H9 (cell line): ENCODE measurements at regions not wholly inside any gene's neighbourhood (a gene's known extent, or its start where the extent isn't known, plus 50 kb on each side); places are given as distances from the start of the nearest gene placed in this dataset.

Source experiments
- DNase-seq: peaks from one replicate; pipeline ENCODE4 v3.0.0-alpha.2; 2017
- H2AFZ ChIP-seq: one replicate; pipeline ENCODE4 v1.6.1; 2013; ENCODE audit warnings: mild to moderate bottlenecking, low read length, control low read depth, moderate library complexity
- H2AK5ac ChIP-seq: 2 replicates; pipeline ENCODE4 v1.6.1; 2013; ENCODE audit warnings: low read length, control low read depth, mixed read lengths; ENCODE audit not compliant: insufficient read length
- H2BK120ac ChIP-seq: one replicate; pipeline ENCODE4 v1.6.1; 2013; ENCODE audit warnings: low read depth, mild to moderate bottlenecking, low read length, control low read depth, inconsistent platforms; ENCODE audit not compliant: poor library complexity, severe bottlenecking
- H2BK12ac ChIP-seq: 2 replicates; pipeline ENCODE4 v1.6.1; 2013; ENCODE audit warnings: low read length, control low read depth, mixed read lengths, low read depth; ENCODE audit not compliant: insufficient read length
- H2BK15ac ChIP-seq: 2 replicates; pipeline ENCODE4 v1.6.1; 2013; ENCODE audit warnings: low read depth, low read length, control low read depth
- H2BK20ac ChIP-seq: one replicate; pipeline ENCODE4 v1.6.1; 2013; ENCODE audit warnings: low read depth, mild to moderate bottlenecking, low read length, control low read depth, inconsistent platforms; ENCODE audit not compliant: poor library complexity, severe bottlenecking
- H2BK5ac ChIP-seq: 2 replicates; pipeline ENCODE4 v1.6.1; 2013; ENCODE audit warnings: low read length, control low read depth, mixed read lengths; ENCODE audit not compliant: insufficient read length
- H3K14ac ChIP-seq: 2 replicates; pipeline ENCODE4 v1.6.1; 2013; ENCODE audit warnings: low read length, control low read depth; ENCODE audit not compliant: insufficient read depth
- H3K18ac ChIP-seq: 2 replicates; pipeline ENCODE4 v1.6.1; 2013; ENCODE audit warnings: low read depth, mild to moderate bottlenecking, mixed read lengths, low read length, control low read depth; ENCODE audit not compliant: insufficient read length
- H3K23ac ChIP-seq: 2 replicates; pipeline ENCODE4 v1.6.1; 2013; ENCODE audit warnings: low read length, control low read depth, mixed read lengths, low read depth; ENCODE audit not compliant: insufficient read length
- H3K23me2 ChIP-seq: 2 replicates; pipeline ENCODE4 v1.6.1; 2013; ENCODE audit warnings: low read depth, mild to moderate bottlenecking, mixed read lengths, low read length, control low read depth; ENCODE audit not compliant: insufficient read length, poor library complexity, severe bottlenecking
- H3K27ac ChIP-seq: 2 replicates; pipeline ENCODE4 v1.5.1; 2013; ENCODE audit warnings: low read length, control low read depth, mixed read lengths, low read depth; ENCODE audit not compliant: insufficient read length
- H3K27me3 ChIP-seq: 2 replicates; pipeline ENCODE4 v1.6.1; 2013; ENCODE audit warnings: low read length, control low read depth, inconsistent platforms; ENCODE audit not compliant: insufficient read depth
- H3K4ac ChIP-seq: 2 replicates; pipeline ENCODE4 v1.6.1; 2013; ENCODE audit warnings: low read depth, mild to moderate bottlenecking, control low read depth, inconsistent platforms, low read length, moderate library complexity
- H3K4me1 ChIP-seq: 2 replicates; pipeline ENCODE4 v1.6.1; 2013; ENCODE audit warnings: low read length, control low read depth, inconsistent platforms; ENCODE audit not compliant: insufficient read depth
- H3K4me2 ChIP-seq: 2 replicates; pipeline ENCODE4 v1.6.1; 2013; ENCODE audit warnings: low read length, control low read depth, mixed read lengths; ENCODE audit not compliant: insufficient read length, insufficient read depth
- H3K56ac ChIP-seq: 2 replicates; pipeline ENCODE4 v1.6.1; 2013; ENCODE audit warnings: low read depth, mild to moderate bottlenecking, mixed read lengths, low read length, control low read depth; ENCODE audit not compliant: insufficient read length
- H3K79me1 ChIP-seq: 2 replicates; pipeline ENCODE4 v1.6.1; 2013; ENCODE audit warnings: low read depth, mild to moderate bottlenecking, moderate library complexity, low read length, control low read depth, inconsistent platforms; ENCODE audit not compliant: insufficient read depth, poor library complexity, severe bottlenecking
- H3K79me2 ChIP-seq: 2 replicates; pipeline ENCODE4 v1.6.1; 2013; ENCODE audit warnings: low read length, control low read depth, inconsistent platforms; ENCODE audit not compliant: insufficient read depth
- H3K9ac ChIP-seq: 2 replicates; pipeline ENCODE4 v1.6.1; 2013; ENCODE audit warnings: low read length, control low read depth, mixed read lengths; ENCODE audit not compliant: insufficient read length; ENCODE audit errors: extremely low read depth
- H3K9me3 ChIP-seq: one replicate; pipeline ENCODE4 v1.6.1; 2013; ENCODE audit warnings: low read depth, low read length, inconsistent platforms; ENCODE audit not compliant: control insufficient read depth
- H3T11ph ChIP-seq: one replicate; pipeline ENCODE4 v1.6.1; 2013; ENCODE audit warnings: mild to moderate bottlenecking, low read length, control low read depth, inconsistent platforms
- H4K20me1 ChIP-seq: one replicate; pipeline ENCODE4 v1.6.1; 2013; ENCODE audit not compliant: control insufficient read depth, insufficient read length, insufficient read depth
- H4K5ac ChIP-seq: 2 replicates; pipeline ENCODE4 v1.6.1; 2013; ENCODE audit warnings: low read depth, mild to moderate bottlenecking, mixed read lengths, low read length, control low read depth; ENCODE audit not compliant: insufficient read length
- H4K8ac ChIP-seq: replicated peaks from 2 replicates; pipeline ENCODE4 v1.6.1; 2013; ENCODE audit warnings: low read length, control low read depth, mixed read lengths, low read depth; ENCODE audit not compliant: insufficient read length
- H4K91ac ChIP-seq: 2 replicates; pipeline ENCODE4 v1.6.1; 2013; ENCODE audit warnings: low read depth, mild to moderate bottlenecking, moderate library complexity, mixed read lengths, low read length, control low read depth; ENCODE audit not compliant: insufficient read length
- H3K27ac Mint-ChIP-seq, 3 experiments: 2 replicates in 2 of 3; 3 replicates in 1 of 3; pipeline ENCODE4 v1.8.0; 2020 to 2021; ENCODE audit warnings: mixed read lengths in 3 of 3, mild to moderate bottlenecking in 1 of 3, moderate library complexity in 1 of 3
- H3K27me3 Mint-ChIP-seq: 2 replicates; pipeline ENCODE4 v1.8.0; 2021; ENCODE audit warnings: low read depth, mild to moderate bottlenecking, moderate library complexity, mixed read lengths
- H3K36me3 Mint-ChIP-seq, 3 experiments: 2 replicates in 2 of 3; 3 replicates in 1 of 3; pipeline ENCODE4 v1.8.0; 2020 to 2021; ENCODE audit warnings: low read depth in 3 of 3, mixed read lengths in 3 of 3; ENCODE audit not compliant: insufficient read depth in 1 of 3
- H3K4me1 Mint-ChIP-seq, 2 experiments: 2 replicates each; pipeline ENCODE4 v1.8.0; 2020; ENCODE audit warnings: mixed read lengths in 2 of 2
- H3K4me3 Mint-ChIP-seq, 2 experiments: 2 replicates in 1 of 2; 3 replicates in 1 of 2; pipeline ENCODE4 v1.8.0; 2020 to 2021; ENCODE audit warnings: mild to moderate bottlenecking in 2 of 2, mixed read lengths in 2 of 2, moderate library complexity in 1 of 2
- H3K9me3 Mint-ChIP-seq, 2 experiments: 2 replicates in 1 of 2; 3 replicates in 1 of 2; pipeline ENCODE4 v1.8.0; 2020; ENCODE audit warnings: mild to moderate bottlenecking in 2 of 2, mixed read lengths in 2 of 2, moderate library complexity in 1 of 2
- WGBS: extraction: QIAGEN DNeasy Blood & Tissue Kit; methylation state at CpG from one replicate; pipeline ENCODE4 v1.1.7; 2013; ENCODE audit warnings: missing lambda C conversion rate, low lambda C conversion rate, mixed read lengths; ENCODE audit not compliant: insufficient read length; ENCODE audit errors: extremely low coverage; 5-methylcytosine and 5-hydroxymethylcytosine counted together
- TF ChIP-seq, protein P1 (sequence below): fragments of 200-600 bp; sonication (generic); conservative IDR thresholded peaks from 3 replicates; pipeline ENCODE4 v1.8.0; 2021; ENCODE audit warnings: antibody characterized with exemption, mild to moderate bottlenecking

DNA sequence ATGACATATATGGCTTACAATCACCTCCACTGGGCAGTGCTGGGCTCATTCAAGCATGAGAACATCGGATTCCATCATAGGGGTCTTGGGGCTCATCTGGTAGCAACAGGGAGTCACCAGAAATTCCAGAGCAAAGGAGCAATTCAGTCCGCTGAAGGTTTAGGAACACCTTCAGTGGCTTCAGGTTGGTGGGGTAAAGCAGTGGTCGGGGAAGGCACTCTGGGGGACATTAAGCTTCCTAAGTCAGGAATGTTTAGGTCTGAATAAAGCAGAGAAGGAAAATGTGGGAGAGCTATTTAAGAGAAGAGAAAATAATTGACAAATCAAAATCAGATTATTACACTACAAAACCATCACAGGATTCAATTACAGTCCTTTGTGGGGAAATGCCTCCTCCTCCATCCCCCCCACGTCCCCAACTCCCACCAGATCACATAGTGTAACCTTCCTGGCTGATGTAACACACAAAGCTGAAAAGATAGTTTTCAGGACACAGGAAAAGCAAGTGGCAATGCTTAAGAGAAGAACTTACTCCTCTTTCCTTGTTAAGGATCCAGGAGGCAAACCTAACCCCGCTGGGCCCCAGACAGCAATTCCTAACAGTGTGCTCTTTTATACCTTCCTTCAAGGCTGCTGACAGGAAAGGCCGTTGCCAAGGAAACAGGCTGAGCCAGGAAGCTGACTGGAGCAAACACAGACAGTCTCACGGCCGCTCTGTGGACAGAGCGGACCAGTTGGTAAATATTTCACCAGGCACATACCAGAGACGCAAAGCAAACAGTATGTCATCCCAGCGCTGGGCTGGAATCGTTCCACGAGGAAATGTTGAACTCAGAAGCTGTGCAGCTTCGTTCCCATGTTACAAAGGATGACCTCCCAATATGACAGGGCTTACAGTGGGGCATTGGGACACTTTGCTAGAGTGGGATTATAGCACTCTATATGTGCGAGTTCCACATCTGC is 57.5 kb upstream of the LMCD1 start:
- no CpG with 5 or more reads among the region's 15 CpGs for WGBS
- no peak overlapping the region for H2BK5ac ChIP-seq
- H2AFZ ChIP-seq = no peak overlapping the region
- H3K27me3 ChIP-seq = no peaks in the 10 kb centered on the region
- H3K27ac ChIP-seq = no peak overlapping the region
- no peaks in the 10 kb centered on the region for H3K23me2 ChIP-seq
- no peak overlapping the region for H2BK20ac ChIP-seq
- no peaks in the 10 kb centered on the region for H3K9me3 ChIP-seq
- no peak overlapping the region for H3T11ph ChIP-seq
- peak; percentile 81 for DNase-seq
- no peak overlapping the region for H2BK120ac ChIP-seq
- peaks cover 0 to 4% (median 2%) of the 10 kb centered on the region in 3 experiments; a peak in 2 of 7 replicates for H3K36me3 Mint-ChIP-seq
- no peak overlapping the region for H3K9ac ChIP-seq
- no peak overlapping the region for H3K4ac ChIP-seq
- TF ChIP-seq, protein P1, sequence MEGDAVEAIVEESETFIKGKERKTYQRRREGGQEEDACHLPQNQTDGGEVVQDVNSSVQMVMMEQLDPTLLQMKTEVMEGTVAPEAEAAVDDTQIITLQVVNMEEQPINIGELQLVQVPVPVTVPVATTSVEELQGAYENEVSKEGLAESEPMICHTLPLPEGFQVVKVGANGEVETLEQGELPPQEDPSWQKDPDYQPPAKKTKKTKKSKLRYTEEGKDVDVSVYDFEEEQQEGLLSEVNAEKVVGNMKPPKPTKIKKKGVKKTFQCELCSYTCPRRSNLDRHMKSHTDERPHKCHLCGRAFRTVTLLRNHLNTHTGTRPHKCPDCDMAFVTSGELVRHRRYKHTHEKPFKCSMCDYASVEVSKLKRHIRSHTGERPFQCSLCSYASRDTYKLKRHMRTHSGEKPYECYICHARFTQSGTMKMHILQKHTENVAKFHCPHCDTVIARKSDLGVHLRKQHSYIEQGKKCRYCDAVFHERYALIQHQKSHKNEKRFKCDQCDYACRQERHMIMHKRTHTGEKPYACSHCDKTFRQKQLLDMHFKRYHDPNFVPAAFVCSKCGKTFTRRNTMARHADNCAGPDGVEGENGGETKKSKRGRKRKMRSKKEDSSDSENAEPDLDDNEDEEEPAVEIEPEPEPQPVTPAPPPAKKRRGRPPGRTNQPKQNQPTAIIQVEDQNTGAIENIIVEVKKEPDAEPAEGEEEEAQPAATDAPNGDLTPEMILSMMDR = no peak
- no peak overlapping the region for H4K8ac ChIP-seq
- no peak overlapping the region for H3K23ac ChIP-seq
- H3K4me1 Mint-ChIP-seq = peaks cover 3 to 4% of the 10 kb centered on the region in 2 experiments; a peak in 3 of 4 replicates
- no peaks in the 10 kb centered on the region for H3K79me2 ChIP-seq
- H3K4me2 ChIP-seq = peak overlapping the region; percentile 7
- H3K27me3 Mint-ChIP-seq = no peaks in the 10 kb centered on the region; the same call in 1 of the 2 replicates
- H3K14ac ChIP-seq = no peak overlapping the region
- no peak overlapping the region for H4K91ac ChIP-seq
- H4K5ac ChIP-seq = no peak overlapping the region
- H4K20me1 ChIP-seq = no peaks in the 10 kb centered on the region
- H2BK12ac ChIP-seq = no peak overlapping the region
- peaks cover 4% of the 10 kb centered on the region in 2 experiments; a peak in 4 of 5 replicates for H3K9me3 Mint-ChIP-seq
- H3K4me3 Mint-ChIP-seq = no peak overlapping the region
- peak overlapping the region; percentile 16 for H3K18ac ChIP-seq
- no peak overlapping the region for H2AK5ac ChIP-seq
- no peak overlapping the region for H3K27ac Mint-ChIP-seq
- H3K4me1 ChIP-seq = no peaks in the 10 kb centered on the region
- H2BK15ac ChIP-seq = no peak overlapping the region
- H3K56ac ChIP-seq = no peak overlapping the region
- no peaks in the 10 kb centered on the region for H3K79me1 ChIP-seq
